Right lobe of liver (tissue), 4 donors: ENCODE measurements at regions not wholly inside any gene's neighbourhood (a gene's known extent, or its start where the extent isn't known, plus 50 kb on each side); places are given as distances from the start of the nearest gene placed in this dataset.
"Not testable (repeated sequence)": the region's sequence is repeated elsewhere in the genome, so short reads cannot be mapped to it uniquely, and the experiment has no call there.

Experiments used
- CTCF ChIP-seq, 4 donors: fragments of 200-600 bp in 3 of 4; fragments of 450-650 bp in 1 of 4; IDR thresholded peaks; one replicate each; pipeline versions ENCODE4 v1.5.1 to v1.8.0; 2016 to 2022; ENCODE audit warnings: antibody characterized with exemption in 4 of 4, mild to moderate bottlenecking in 2 of 4
- POLR2A ChIP-seq: fragments of 450-650 bp; IDR thresholded peaks from one replicate; pipeline ENCODE4 v1.6.1; 2017; ENCODE audit warnings: antibody characterized with exemption, mild to moderate bottlenecking
- donor health status: DM: no; HTN: no; CAD: no.
- donor health status: DM: no; HTN: no; CAD: no.
- donor health status: DM: no; HTN: yes; CAD: no.

DNA sequence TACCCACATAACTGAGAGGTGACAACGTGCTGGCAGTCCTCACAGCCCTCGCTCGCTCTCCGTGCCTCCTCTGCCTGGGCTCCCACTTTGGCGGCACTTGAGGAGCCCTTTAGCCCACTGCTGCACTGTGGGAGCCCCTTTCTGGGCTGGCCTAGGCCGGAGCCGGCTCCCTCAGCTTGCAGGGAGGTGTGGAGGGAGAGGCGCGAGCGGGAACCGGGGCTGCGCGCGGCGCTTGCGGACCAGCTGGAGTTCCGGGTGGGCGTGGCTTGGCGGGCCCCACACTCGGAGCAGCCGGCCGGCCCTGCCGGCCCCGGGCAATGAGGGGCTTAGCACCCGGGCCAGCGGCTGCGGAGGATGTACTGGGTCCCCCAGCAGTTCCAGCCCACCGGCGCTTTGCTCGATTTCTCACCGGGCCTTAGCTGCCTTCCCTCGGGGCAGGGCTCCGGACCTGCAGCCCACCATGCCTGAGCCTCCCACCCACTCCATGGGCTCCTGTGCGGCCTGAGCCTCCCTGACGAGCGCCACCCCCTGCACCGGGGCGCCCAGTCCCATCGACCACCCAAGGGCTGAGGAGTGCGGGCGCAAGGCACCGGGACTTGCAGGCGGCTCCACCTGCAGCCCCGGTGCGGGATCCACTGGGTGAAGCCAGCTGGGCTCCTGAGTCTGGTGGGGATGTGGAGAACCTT is 630.1 kb upstream of the NXPH2 start:
- not testable (repeated sequence) for TF ChIP-seq CTCF (IDR thresholded peaks at IDR 0.05); POLR2A
